Dermis microvascular lymphatic vessel endothelial cell (primary cell): ENCODE measurements at regions not wholly inside any gene's neighbourhood (a gene's known extent, or its start where the extent isn't known, plus 50 kb on each side); places are given as distances from the start of the nearest gene placed in this dataset.
"Not testable (repeated sequence)": the region's sequence is repeated elsewhere in the genome, so short reads cannot be mapped to it uniquely, and the experiment has no call there.

ENCODE experiments used
- DNase-seq, 2 donors: peaks; one replicate each; pipeline versions ENCODE4 v3.0.0 to v3.0.0-alpha.2; 2010; ENCODE audit warnings: low read depth in 2 of 2

DNA sequence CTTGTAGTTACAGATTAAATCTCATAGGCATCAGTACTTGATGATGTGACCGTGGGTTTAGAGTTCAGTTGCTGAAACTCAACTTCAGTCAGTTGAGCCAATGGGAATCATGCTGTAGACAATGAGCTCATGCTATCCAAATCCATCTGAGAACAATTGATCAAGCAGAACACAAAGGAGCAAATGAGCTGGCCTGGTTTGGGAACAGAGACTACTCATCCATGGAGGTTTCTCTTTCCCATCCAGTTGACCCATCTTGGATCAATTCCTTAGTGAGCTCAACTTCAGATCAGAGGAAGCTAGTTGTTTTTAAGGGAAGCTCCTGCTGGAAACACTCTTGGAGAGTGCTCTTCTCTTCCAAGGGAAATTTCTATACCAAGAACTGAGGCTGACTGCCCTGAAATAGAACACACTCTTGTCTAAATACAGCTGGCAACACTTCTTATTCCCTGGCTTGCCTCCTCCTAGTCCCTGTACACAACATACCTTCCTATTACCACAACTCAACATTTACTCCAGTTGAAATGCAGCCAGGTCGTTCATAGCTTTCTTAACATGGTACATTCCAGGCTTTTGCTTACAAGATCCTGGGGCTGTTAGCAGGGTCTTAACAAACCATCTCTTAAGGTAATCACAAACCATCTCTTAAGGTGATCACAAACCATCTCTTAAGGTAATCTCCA is 203.9 kb upstream of the PRDM1 start:
- no peak for DNase-seq

DNA sequence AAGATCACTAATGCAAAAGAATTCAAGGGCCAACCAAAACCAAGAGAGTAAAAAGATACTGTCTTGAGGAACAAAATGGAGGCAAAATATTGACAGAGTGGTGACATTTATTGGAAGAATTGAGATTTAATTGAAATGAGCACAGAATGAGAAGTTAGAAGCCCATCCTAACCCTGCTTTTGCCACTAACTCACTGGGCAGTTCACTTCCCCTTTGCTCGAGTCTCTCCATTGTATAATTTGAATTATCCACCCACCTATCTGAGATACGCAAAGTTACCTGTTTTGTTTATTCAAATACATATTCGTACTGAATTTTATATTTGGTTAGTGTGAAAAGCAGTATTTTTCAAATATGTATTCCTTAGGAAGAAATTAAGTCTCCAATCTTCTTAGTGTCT is 204.5 kb upstream of the PRDM1 start:
- DNase-seq: no peak

GRCh38 chr6:105880030-105880492 is 206.1 kb upstream of the PRDM1 start:
- no peak for DNase-seq

- DNase-seq: no peak
These were observed 207.0 kb upstream of the PRDM1 start for GRCh38 chr6:105879146-105879545.

GRCh38 chr6:105875974-105876640 is 210.0 kb upstream of the PRDM1 start:
- DNase-seq: no peak

- no peak for DNase-seq
These were observed 211.1 kb upstream of the PRDM1 start for GRCh38 chr6:105874835-105875626.

DNA sequence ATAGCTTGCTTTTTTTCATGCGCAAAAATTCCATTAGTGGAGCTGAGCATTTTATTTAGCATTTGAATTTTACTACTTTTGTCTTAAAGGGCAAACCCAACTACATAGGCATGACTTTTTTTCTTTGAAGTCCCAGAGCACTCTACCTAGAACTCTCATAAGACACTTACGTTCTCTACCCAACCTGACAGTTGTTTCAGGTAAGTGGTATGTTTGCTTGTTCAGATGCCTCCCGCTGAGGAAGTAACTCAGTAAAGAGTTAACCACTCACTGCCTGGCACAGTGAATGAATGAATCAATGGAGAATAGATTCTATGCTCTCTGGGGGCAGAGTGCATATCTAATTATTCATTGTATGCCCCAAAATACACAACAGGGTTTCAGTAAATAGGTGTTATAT is 212.3 kb upstream of the PRDM1 start:
- no peak for DNase-seq

DNA sequence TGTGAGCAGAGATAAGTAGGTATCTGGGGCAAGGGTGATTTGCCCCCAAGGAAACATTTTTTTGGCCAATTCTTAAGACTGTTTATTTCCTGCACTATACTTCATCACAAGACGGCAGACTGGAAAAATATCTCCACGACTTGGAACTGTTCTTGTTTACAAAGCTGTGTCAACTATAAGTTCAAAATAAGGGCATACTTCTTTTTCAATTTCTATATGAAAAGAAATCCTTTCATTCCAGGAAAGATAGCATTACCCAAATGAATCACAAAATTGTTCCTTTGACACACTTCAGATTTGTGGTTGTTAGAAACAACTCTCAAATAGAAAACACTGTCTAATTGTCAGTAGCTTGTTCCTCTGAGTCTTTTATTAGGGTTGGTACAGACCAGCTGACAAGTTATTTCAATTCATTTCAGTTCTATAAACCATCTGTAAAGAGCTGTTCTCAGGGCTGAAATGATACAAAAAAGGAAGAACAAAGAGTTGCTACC is 212.9 kb upstream of the PRDM1 start:
- no peak for DNase-seq

GRCh38 chr6:105872249-105872648 is 213.9 kb upstream of the PRDM1 start:
- no peak for DNase-seq

- no peak for DNase-seq
These were observed 214.6 kb upstream of the PRDM1 start for GRCh38 chr6:105871542-105871941.

GRCh38 chr6:105869835-105870440 is 216.2 kb upstream of the PRDM1 start:
- no peak for DNase-seq

- DNase-seq: no peak
These were observed 217.2 kb upstream of the PRDM1 start for GRCh38 chr6:105868823-105869460.

- DNase-seq: no peak
These were observed 218.3 kb upstream of the PRDM1 start for GRCh38 chr6:105867821-105868220.

DNA sequence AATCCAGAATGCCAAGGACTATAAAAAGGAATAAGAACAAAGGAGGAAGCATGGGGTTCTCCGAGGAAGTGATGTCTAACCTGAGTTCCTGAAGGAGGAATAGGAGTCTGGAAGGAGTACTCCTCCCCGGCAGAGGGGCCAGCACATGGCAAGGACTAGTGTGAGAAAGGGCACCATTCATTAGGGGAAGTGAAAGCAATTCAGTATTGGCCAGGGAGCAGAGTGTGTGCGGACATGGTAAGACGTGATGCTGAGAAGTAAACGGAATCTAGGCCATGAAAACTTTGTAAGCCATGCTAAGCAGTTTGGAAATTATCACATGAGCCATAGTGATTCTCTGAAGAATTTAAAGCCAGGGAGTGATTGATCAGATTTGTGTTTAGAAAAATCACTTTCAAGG is 218.9 kb upstream of the PRDM1 start:
- no peak for DNase-seq

- DNase-seq: no peak
These were observed 223.1 kb upstream of the PRDM1 start for GRCh38 chr6:105862936-105863607.

DNA sequence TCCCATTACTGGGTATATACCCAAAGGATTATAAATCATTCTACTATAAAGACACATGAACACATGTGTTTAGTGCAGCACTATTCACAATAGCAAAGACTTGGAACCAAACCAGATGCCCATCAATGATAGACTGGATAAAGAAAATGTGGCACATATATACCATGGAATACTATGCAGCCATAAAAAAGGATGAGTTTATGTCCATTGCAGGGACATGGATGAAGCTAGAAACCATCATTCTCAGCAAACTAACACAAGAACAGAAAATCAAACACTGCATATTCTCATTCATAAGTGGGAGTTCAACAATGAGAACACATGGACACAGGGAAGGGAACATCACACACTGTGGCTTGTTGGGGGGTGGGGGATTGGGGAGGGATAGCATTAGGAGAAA is 225.2 kb upstream of the PRDM1 start:
- not testable (repeated sequence) for DNase-seq

- DNase-seq: no peak
These were observed 226.7 kb upstream of the PRDM1 start for GRCh38 chr6:105859457-105859856.

DNA sequence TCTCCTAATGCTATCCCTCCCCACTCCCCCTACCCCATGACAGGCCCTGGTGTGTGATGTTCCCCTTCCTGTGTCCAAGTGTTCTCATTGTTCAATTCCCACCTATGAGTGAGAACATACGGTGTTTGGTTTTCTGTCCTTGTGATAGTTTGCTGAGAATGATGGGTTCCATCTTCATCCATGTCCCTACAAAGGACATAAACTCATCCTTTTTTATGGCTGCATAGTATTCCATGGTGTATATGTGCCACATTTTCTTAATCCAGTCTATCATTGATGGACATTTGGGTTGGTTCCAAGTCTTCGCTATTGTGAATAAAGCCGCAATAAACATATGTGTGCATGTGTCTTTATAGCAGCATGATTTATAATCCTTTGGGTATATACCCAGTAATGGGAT is 227.5 kb upstream of the PRDM1 start:
- DNase-seq: not testable (repeated sequence)

- DNase-seq: no peak
These were observed 230.7 kb upstream of the PRDM1 start for GRCh38 chr6:105855433-105855832.

DNA sequence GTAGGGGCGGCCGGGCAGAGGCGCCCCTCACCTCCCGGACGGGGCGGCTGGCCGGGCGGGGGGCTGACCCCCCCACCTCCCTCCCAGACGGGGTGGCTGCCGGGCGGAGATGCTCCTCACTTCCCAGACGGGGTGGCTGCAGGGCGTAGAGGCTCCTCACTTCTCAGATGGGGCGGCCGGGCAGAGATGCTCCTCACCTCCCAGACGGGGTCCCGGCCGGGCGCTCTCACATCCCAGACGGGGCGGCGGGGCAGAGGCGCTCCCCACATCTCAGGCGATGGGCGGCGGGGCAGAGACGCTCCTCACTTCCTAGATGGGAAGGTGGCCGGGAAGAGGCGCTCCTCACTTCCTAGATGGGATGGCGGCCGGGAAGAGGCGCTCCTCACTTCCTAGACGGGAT is 232.2 kb upstream of the PRDM1 start:
- DNase-seq: not testable (repeated sequence)

- DNase-seq: no peak
These were observed 234.5 kb upstream of the PRDM1 start for GRCh38 chr6:105851606-105852005.
